Right ventricle myocardium superior (tissue), 1 donor: ENCODE measurements at regions not wholly inside any gene's neighbourhood (a gene's known extent, or its start where the extent isn't known, plus 50 kb on each side); places are given as distances from the start of the nearest gene placed in this dataset.

Source experiments
- ATAC-seq: fragments of 200-7000 bp; cut with Tn5 transposase; one replicate; pipeline ENCODE4 v1.9.1; 2020; ENCODE audit warnings: mild to moderate bottlenecking; ENCODE audit not compliant: poor library complexity
- DNase-seq: peaks from one replicate; pipeline ENCODE4 v3.0.0-alpha.2; 2020
- intact Hi-C: fragments of 100-400 bp; cut with DNase I; formaldehyde crosslinking; loops from one replicate; pipeline ENCODE4 v1.11.2; 2022
- donor health status: DM: no; HTN: yes; CAD: no; lungs with severe emphysema.

GRCh38 chrX:39739585-39739984, 358.2 kb downstream of the BCOR start:
- ATAC-seq (peak; percentile 32), DNase-seq (no peak)
- intact Hi-C loops: loop anchor here (10.0 kb wide), 4 partner anchors 75 to 525 kb away; partner anchors contain the start of gene BCOR

DNA sequence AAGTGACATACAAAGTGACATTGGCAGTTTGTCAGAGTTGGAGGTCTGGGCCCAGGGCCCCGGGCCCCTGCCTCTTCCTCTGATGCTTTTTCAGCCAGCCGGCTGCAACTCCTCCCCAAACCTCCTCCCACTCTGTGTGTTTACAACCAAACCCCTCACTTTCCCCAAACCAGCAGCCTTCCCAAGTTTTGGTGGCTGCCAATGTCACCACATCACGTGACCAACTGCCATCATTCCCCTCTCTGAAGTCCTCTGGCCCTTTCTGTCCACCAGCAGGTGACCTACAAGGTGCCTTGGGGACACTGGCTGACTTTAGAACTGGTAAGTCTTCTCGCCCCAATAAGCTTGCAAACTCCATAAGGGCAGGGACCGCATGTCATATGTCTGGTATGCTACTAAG, 357.7 kb downstream of the BCOR start:
- intact Hi-C loops: no loop called here
- ATAC-seq (no peak), DNase-seq (no peak)

GRCh38 chrX:39741904-39742303, 355.9 kb downstream of the BCOR start:
- DNase-seq (no peak), ATAC-seq (no peak)
- intact Hi-C loops: no loop called here

DNA sequence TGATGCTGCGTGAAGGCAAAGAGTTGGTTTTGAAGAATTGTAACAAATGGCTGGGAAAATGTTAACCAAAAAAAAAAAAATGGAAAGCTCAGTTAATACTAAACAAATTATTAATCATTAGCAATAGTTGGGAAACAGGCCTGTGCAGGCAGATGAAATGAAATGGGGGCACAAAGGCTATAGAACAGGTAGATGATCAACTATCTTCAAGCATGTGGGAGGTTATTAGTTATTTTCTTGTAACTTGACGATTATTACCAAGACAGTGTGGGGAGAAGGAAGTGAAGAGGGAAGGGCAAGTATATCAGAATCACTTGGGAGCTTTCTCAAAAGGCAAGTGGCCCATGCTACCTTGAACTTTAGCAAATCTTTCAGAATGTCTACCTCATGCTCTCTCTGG, 351.9 kb downstream of the BCOR start:
- intact Hi-C loops: no loop called here
- DNase-seq (no peak), ATAC-seq (no peak)

GRCh38 chrX:39749135-39749534, 348.6 kb downstream of the BCOR start:
- DNase-seq: no peak
- ATAC-seq: no peak
- intact Hi-C loops: no loop called here

GRCh38 chrX:39749728-39750127, 348.0 kb downstream of the BCOR start:
- DNase-seq (no peak), ATAC-seq (no peak)
- intact Hi-C loops: no loop called here

DNA sequence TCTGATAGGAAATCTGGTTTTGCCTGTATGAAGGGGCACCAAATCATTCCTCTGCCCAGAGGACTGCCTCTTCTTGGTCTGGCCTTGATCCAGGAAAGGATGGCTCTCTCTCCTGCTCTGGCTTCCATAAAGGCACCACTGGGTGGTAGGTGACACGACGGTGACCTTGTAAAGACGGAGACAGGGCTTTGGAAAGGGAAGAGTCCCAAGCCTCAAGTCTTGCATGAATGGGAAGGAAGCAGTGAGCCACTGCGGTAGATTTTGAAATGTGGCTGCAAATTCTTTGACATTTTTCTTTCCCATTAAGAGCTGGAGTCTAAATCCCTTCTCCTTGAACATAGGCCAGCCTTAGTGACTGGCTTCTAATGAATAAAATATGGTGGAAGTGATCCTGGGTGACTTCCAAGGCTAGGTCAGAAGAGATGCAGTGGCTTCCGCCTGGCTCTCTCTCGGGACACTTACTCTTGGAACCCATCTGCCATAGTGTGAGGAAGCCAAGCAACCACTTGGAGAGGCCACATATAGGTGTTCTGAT, 347.4 kb downstream of the BCOR start:
- DNase-seq (no peak), ATAC-seq (no peak)
- intact Hi-C loops: no loop called here

GRCh38 chrX:39750848-39751247, 346.9 kb downstream of the BCOR start:
- DNase-seq (no peak), ATAC-seq (no peak)
- intact Hi-C loops: no loop called here

- DNase-seq (peak; percentile 46), ATAC-seq (peak; percentile 48)
- intact Hi-C loops: no loop called here
These were observed 344.9 kb downstream of the BCOR start for GRCh38 chrX:39752815-39753214.

GRCh38 chrX:39753293-39753996, 344.3 kb downstream of the BCOR start:
- ATAC-seq (no peak), DNase-seq (no peak)
- intact Hi-C loops: no loop called here

DNA sequence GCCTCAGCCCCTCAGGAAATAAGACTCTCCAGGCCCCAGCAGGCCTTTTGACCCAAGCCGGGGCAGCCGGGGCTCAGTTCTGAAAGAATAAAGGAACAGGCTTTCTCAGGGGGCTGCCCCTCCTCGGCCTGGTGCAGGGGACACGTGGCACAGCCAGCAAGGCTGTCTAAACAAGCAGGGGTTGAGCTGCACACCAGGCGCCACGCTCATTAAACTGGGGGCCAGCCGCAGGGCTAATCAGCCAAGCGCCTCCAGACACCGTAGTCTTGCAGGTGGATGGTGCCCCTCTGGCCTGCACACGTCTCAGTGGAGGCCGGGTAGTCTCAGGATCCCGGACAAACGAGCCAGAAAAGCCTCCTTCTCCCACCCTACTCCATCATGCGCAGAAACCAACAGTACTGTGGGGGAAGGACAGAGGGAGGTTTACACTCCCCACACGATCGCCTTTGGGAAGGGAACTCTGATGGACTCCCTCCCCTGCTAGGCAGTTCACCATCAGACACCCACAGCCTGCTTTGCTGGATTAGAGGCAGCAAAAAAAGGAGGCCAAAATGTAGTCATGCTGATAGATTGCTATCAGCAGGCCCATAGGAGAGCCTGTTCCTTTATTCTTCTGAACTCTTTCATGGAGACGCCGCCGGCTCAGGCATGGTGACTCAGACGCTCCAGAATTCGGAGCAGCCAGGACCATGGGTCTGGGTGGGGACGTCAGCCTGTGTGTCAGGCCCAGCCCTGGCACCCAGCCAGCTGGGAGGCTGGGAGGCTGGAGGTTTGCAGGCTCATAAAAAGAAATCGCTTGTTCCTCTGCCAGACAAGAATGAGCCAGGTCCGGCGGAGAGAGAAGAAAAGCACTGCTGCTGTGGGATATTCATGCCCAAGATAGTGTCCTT, 342.4 kb downstream of the BCOR start:
- DNase-seq: peak; percentile 83
- intact Hi-C loops: no loop called here
- peak; percentile 82 for ATAC-seq

- DNase-seq (no peak), ATAC-seq (peak; percentile 29)
- intact Hi-C loops: no loop called here
These were observed 341.5 kb downstream of the BCOR start for GRCh38 chrX:39756086-39756883.

- intact Hi-C loops: no loop called here
- ATAC-seq: no peak
- no peak for DNase-seq
These were observed 339.8 kb downstream of the BCOR start for GRCh38 chrX:39757971-39758370.

GRCh38 chrX:39758791-39759525, 338.8 kb downstream of the BCOR start:
- intact Hi-C loops: no loop called here
- DNase-seq: peak; percentile 42
- ATAC-seq: peak; percentile 35

DNA sequence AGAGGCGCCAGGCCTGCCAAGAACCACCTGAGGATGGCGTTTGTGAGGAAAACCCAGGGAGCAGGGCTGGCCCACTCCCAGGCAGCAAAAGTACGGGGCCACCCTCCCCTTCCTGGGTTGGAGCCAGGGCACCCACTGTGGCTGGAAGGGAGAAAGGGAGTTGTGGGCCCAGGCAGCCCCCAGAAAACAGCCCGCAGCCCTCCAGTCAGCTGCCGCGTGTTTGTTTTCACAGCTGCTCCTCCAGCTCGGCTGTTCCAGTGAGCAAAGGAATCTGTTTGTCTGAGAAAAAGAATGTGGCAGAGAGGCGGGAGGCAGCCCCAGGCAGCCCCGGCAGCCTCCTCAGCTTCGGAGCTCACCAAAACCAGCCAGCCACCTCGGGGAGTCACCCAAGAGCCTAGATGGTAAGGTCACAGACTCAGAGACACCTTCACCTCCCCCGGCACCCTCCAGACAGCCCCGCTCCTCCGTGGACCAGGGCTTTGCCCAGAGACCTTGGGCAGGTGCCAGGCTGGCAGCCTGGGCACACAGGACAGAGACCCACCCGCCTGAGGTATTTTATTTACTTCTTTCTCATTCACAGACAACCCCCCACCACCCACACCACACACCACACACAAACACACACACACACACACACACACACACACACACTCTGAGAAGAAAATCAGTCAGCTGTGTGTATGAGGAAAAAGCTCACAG, 338.1 kb downstream of the BCOR start:
- intact Hi-C loops: no loop called here
- ATAC-seq (peak; percentile 14), DNase-seq (peak; percentile 44)

DNA sequence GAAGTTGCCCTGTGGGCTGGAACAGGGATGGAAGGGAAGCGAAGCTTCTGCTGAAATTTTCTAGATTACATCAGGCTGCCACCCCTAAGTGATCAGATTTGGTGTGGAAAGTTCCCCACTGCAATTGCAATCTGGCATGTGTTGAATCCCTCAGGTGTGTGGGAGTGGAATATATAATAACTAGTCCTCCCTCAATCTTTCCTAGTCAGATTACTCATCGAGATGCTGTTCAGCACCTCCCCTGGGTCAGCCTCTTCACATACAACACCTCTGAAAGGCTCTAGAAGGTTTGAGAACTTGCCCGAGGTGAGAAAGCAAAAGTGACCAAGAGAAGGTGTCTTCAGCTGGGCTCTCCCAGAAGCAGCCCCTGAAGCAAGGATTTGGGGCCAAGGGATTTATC, 336.8 kb downstream of the BCOR start:
- intact Hi-C loops: no loop called here
- DNase-seq (no peak), ATAC-seq (no peak)

DNA sequence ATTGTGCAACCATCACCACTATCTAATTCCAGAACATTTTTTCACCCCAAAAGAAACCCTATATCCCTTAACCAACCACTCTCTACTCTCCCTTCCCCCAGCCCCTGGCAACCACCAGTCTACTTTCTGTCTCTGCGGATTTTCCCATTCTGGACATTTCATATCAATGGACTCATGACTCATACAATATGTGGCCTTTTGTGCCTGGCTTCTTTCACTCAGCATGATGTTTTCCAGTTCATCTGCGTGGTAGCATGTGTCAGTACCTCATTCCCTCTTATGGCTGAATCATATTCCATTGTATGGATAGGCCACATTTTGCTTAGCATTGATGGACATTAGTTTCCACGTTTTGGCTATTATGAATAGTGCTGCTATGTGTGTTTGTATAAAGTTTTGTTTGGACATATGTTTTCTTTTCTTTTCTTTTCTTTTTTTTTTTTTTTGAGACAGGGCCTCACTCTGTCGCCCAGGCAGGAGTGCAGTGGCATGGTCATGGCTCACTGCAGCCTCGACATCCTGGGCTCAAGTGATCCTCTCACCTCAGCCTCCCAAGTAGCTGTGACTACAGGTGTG, 335.4 kb downstream of the BCOR start:
- intact Hi-C loops: no loop called here
- ATAC-seq (no peak), DNase-seq (no peak)
